Sigmoid colon (tissue), 4 donors: ENCODE measurements at regions not wholly inside any gene's neighbourhood (a gene's known extent, or its start where the extent isn't known, plus 50 kb on each side); places are given as distances from the start of the nearest gene placed in this dataset.

ENCODE experiments used
- CTCF ChIP-seq, 4 experiments: fragments of 450-650 bp in 3 of 4; fragments of 200-600 bp in 1 of 4; IDR thresholded peaks; one replicate each; pipeline ENCODE4 v1.5.1; 2016 to 2019; ENCODE audit warnings: antibody characterized with exemption in 4 of 4, mild to moderate bottlenecking in 3 of 4, moderate library complexity in 2 of 4
- EP300 ChIP-seq, 4 donors: sonication (generic); formaldehyde crosslinking; IDR thresholded peaks; one replicate each; pipeline ENCODE4 v1.6.1; 2017; ENCODE audit warnings: antibody characterized with exemption in 4 of 4
- POLR2A ChIP-seq, 2 donors: fragments of 450-650 bp; IDR thresholded peaks; one replicate each; pipeline ENCODE4 v1.6.1; 2016; ENCODE audit warnings: antibody characterized with exemption in 2 of 2, mild to moderate bottlenecking in 2 of 2, moderate library complexity in 2 of 2

DNA sequence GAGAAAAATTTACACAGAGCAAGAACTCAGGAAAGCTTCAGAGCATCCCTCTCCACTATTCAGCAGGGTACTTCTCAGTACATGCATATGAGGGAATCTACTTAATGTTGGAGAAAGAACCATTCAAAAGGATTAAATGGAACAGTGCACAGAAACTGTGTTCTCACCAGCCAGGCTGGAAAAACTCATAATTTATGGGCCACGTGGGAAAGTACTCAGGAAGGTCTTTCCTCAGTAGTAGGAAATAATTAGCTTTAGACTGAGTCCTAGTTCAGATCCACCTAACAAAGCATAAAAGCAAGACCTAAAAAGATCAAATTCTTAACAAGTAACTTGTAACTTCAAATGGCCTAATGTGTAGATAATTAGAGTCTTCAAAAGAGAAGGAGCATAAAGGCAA, 134.0 kb downstream of the FAM76B start:
- TF ChIP-seq CTCF (IDR thresholded peaks at IDR 0.05) (no peak), POLR2A (IDR thresholded peaks at IDR 0.05) (no peak), EP300 (IDR thresholded peaks at IDR 0.05) (no peak)
